Left ventricle myocardium superior (tissue), 1 donor: ENCODE measurements at regions not wholly inside any gene's neighbourhood (a gene's known extent, or its start where the extent isn't known, plus 50 kb on each side); places are given as distances from the start of the nearest gene placed in this dataset.

Source experiments
- ATAC-seq: fragments of 200-7000 bp; cut with Tn5 transposase; one replicate; pipeline ENCODE4 v1.9.1; 2020; ENCODE audit warnings: mild to moderate bottlenecking, moderate library complexity
- DNase-seq: peaks from one replicate; pipeline ENCODE4 v3.0.0-alpha.2; 2020
- intact Hi-C: fragments of 100-400 bp; cut with micrococcal nuclease; formaldehyde crosslinking; loops from one replicate; pipeline ENCODE4 v1.11.0; 2022
- donor health status: DM: no; HTN: yes; CAD: no; lungs with severe emphysema.

DNA sequence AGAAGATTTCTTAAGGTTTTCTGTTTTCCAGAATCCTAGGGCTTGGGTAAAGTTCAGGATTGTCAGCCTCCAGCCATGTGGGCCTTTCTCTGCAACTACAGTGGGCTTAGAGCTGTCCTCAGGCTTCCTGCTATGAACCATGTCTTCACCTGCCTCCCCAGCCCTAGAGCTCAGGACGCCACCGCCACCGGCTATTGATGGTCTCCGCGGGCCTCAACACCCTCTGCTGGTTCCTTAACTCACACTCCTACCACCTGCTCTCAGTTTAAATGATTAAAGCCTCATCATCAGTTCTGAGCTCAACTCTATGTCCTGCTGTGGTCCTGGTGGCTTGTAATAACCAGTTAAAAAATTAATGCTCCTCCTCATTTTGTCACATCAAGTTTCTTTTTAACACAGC is 221.0 kb downstream of the EFNB2 start:
- ATAC-seq (no peak), DNase-seq (no peak)
- intact Hi-C loops: no loop called here

DNA sequence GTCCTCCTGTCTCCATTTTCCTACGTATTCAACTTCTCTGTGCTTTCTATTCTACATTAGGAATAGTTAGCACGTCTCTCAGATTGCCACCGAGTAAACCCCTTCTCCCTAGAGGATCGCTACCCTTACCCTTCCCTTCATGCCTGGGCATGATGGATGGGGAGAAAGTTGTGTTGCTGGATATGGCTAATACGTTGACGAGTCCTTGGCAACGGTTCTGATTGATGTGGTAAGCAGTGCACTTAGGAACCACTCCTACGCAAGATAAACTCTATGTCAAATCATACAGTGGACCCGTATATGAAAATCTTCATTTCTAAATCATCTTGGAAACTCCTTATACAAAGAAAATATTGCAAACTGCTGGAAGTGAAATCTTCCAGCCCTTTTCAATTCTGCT is 224.5 kb downstream of the EFNB2 start:
- DNase-seq (no peak), ATAC-seq (no peak)
- intact Hi-C loops: no loop called here

GRCh38 chr13:106310291-106310865 is 225.1 kb downstream of the EFNB2 start:
- ATAC-seq: no peak
- no peak for DNase-seq
- intact Hi-C loops: no loop called here

- intact Hi-C loops: no loop called here
- ATAC-seq: no peak
- DNase-seq: no peak
Measured at GRCh38 chr13:106306748-106307277, 228.6 kb downstream of the EFNB2 start.

DNA sequence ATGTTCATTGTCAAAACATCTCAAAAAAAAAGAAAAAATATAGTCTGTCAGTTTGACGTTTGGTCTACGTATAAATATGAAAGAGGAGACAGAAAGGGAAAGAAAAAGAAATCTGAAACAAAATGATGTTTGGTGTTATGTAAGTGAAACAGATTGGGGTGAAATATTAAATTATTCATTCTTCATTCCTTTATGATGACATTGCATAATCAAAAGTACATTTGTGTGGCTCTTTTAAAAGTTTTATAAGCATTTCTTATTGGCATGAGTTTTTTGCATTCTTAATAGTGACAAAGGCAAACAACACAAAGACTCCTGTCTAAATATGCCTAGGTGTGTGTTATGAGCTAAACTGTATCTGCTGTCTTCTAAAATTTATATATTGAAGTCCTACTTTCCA is 232.6 kb downstream of the EFNB2 start:
- no peak for DNase-seq
- intact Hi-C loops: no loop called here
- ATAC-seq: no peak

DNA sequence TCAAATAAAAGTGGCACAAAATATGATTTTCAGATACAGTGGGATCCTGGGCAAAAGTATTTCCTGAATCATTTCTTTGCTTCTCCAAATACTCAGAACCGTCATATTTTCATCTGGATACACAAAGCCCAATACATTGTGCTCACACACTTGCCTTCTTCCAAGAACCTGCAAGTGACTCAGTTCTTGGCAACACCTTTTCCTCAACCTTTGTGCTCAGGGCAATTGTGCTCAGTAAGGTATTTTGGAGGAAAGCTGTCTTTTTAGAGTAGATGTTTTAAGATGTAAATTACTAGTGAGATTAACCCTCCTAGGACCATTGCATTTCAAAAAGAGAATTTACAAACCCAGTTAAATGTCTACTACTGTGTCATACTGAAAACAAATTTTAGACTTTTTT is 233.5 kb downstream of the EFNB2 start:
- no peak for ATAC-seq
- no peak for DNase-seq
- intact Hi-C loops: no loop called here

DNA sequence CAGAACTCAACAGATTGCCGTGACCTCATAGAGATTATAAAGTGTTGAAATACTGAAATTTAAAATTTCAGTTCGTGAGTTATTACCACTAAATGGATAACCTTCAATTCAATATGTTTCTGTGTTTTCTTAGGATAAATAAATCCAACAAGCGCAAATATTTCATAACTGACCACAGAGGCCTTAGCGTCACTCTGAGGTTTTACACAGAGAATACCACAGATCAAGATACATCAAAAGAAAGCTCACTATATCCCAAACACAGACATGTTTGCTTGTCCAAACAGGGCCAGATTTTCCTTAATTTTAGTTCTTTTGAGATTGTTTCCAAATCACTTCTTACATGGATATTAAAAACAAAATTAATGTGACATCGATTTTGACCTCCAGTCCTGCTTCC is 235.8 kb downstream of the EFNB2 start:
- intact Hi-C loops: no loop called here
- no peak for DNase-seq
- ATAC-seq: no peak

- intact Hi-C loops: no loop called here
- DNase-seq (no peak), ATAC-seq (no peak)
Measured at GRCh38 chr13:106297283-106297682, 238.2 kb downstream of the EFNB2 start.

DNA sequence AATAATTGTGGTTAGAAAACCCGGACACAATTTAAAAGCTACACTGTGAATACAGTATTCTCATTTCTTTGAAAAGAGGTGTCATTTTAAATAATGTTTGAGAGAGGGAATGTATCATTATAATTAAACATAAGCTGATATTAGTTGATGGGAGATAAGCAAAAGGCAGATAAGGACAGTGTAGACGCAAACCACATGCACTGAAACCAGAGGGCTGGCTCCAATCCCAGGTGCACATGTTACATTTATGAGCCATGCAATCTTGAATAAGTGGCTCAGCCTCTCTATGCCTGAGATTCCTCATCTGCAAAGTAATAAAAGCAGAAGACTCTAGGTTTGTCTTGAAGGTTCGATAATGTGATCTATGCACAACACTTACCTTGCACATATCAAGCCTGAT is 238.7 kb downstream of the EFNB2 start:
- DNase-seq: no peak
- no peak for ATAC-seq
- intact Hi-C loops: no loop called here

GRCh38 chr13:106295971-106296370 is 239.5 kb downstream of the EFNB2 start:
- intact Hi-C loops: no loop called here
- DNase-seq (no peak), ATAC-seq (no peak)

DNA sequence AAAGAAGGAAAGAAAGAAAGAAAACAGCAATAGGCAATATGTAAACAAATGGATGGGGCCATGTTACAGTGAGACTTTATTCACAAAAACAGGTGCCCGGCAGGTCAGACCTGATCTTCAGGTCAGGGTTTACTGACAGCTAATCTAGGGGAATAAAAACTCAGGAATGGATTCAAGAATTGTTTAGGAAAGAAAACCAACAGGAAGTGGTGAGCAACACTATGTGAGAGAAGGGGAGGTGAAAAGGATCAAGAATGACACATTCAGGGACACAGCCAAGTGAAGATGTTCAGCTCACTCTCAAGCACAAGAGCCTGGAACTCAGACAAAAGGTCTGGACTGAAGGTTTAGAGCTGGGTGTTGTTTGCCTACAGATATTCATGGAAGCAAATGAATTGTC is 244.5 kb downstream of the EFNB2 start:
- intact Hi-C loops: no loop called here

DNA sequence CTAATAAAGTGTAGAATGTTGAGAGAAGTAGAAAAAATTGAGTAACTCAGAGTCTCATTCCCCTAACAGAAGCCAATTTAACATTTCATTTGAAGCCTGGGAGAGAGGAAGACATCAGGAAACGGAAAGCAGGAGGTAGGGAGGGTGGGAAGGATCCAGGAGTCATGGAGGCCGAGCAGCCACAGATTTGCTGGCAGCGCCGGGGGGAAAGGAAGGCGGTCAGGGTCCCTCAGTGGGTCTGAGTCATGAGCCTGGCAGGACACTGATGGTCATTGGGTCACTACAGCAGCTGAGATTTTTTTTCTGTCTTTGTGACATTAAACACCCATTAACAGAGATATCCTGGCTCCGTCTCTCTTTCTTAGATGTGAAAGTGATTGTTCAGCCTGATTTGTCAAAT is 248.1 kb downstream of the EFNB2 start:
- ATAC-seq (no peak), DNase-seq (no peak)
- intact Hi-C loops: no loop called here

More for the DNA sequence above, 244.5 kb downstream of the EFNB2 start:
- ATAC-seq: no peak
- DNase-seq: no peak

GRCh38 chr13:106286811-106287210 is 248.7 kb downstream of the EFNB2 start:
- ATAC-seq (no peak), DNase-seq (no peak)
- intact Hi-C loops: no loop called here

DNA sequence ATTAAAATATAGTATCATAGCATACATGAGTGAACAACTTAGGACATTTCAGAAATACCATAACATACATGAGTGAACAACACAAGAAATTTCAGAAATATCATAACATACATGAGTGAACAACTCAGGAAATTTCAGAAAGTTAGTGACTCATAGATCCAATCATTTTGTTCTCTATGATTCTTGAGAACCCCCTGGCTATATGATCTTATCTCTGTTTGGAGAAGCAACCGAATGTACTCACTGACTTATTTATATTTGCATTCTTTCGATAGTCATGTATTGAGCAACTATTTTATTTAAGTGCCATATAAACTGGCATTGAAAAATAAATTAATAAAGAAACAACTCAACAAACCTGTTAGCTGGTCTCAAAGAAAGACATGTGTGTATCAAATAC is 251.1 kb downstream of the EFNB2 start:
- DNase-seq (no peak), ATAC-seq (no peak)
- intact Hi-C loops: no loop called here

DNA sequence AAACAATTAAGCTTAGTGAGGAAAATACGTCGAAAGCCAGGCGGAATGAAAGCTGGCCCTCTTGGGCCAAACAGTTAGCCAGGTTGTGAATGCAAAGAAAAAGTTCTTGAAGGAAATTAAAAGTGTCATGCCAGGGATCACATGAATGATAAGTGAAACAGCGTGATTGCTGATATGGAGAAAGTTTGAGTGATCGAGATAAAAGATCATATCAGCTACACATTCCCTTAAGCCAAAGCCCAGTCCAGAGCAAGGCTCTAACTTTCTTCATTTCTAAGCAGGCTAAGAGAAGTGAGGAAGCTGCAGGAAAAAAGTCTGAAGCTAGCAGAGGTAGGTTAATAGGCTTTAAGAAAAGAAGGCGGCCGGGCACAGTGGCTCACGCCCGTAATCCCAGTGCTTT is 254.0 kb downstream of the EFNB2 start:
- ATAC-seq (no peak), DNase-seq (no peak)
- intact Hi-C loops: no loop called here

- ATAC-seq (peak; percentile 95), DNase-seq (peak; percentile 63)
- intact Hi-C loops: no loop called here
Measured at GRCh38 chr13:106277484-106278154, 257.8 kb downstream of the EFNB2 start.

GRCh38 chr13:106276876-106277275 is 258.6 kb downstream of the EFNB2 start:
- intact Hi-C loops: no loop called here
- no peak for ATAC-seq
- no peak for DNase-seq

DNA sequence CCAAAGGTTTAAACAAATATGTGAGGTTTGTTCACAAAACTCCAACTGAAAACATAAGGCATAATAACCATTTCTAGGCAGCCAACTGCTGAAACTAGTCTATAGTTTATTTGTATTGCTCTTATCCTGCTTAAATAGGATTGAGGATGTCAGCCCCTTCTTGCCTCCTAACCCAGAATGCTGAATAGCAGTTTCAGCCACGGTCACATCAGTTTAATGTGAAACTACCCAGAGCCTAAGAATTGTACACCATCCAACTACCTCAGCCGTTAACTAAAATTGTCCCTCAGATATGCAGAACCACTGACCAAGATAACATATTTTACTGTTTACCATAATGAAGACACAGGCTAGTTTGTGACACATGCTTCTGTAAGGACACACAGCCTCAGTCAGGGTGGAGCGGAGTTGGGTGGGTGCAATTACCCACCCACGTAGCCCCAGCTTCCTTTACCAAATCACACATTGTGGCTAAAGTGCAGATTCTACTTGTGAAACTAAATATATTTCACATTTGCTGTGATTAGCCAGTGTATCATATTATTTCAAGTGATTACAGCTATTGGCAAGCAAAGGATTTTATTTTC is 259.9 kb downstream of the EFNB2 start:
- intact Hi-C loops: no loop called here
- DNase-seq (no peak), ATAC-seq (no peak)

DNA sequence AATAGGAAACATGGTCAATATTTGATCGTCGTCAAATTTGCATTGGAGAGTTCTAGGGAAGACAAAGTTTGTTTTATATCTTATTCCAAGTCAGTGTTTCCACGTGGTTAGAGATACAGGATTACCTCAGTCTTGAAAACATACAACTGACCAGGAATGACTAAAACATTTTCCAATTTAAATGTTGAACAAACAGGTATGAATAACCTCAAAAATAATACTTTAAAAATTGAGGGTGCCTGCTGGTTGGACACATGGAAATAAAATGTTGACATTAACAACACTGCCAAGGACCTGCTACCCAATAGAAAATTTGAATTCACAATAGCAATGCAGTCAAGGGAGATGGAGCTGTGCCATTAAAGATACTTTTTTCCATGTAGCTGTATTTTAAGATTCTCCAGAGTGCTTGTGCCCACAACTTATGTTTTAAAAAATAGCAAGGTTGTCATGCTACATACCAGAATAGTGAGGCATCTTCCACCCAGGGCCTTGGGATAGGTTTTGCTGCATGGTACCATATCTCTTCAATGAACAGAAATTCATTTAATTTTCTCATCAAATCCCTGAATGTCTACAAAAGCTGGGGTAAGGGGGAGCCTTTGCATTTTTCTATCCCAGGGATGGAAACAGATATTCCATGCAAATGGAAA is 260.8 kb downstream of the EFNB2 start:
- ATAC-seq (no peak), DNase-seq (no peak)
- intact Hi-C loops: no loop called here

GRCh38 chr13:106263801-106264200 is 271.7 kb downstream of the EFNB2 start:
- intact Hi-C loops: no loop called here
- ATAC-seq (no peak), DNase-seq (no peak)
